SK-N-SH (cell line): ENCODE measurements at regions not wholly inside any gene's neighbourhood (a gene's known extent, or its start where the extent isn't known, plus 50 kb on each side); places are given as distances from the start of the nearest gene placed in this dataset.

Source experiments
- CTCF ChIA-PET: fragments of 300-600, 350-600 bp; formaldehyde crosslinking; extraction: SDS; loops from one replicate; lab custom pipeline; 2021; lab: Yijun Ruan, JAX
- POLR2A ChIA-PET: fragments of 350-600 bp; sonication (Branson Sonifier 250); formaldehyde crosslinking; extraction: SDS; loops from one replicate; lab custom pipeline; 2020; ENCODE audit warnings: antibody characterized with exemption, inconsistent platforms; lab: Yijun Ruan, JAX
- DNase-seq: peaks from one replicate; pipeline ENCODE4 v3.0.0; 2012
- H2AFZ ChIP-seq: fragments of 200-600 bp; sonication (generic); 2 replicates; pipeline ENCODE4 v1.8.1; 2016; ENCODE audit warnings: antibody characterized with exemption, mild to moderate bottlenecking, low read depth
- H3F3A ChIP-seq: fragments of 200-600 bp; sonication (generic); replicated peaks from 2 replicates; pipeline ENCODE3; 2016; ENCODE audit warnings: antibody characterized with exemption, mild to moderate bottlenecking; ENCODE audit not compliant: insufficient read depth
- H3K27ac ChIP-seq, 2 experiments: fragments of 200-500 bp in 1 of 2; fragments of 200-600 bp in 1 of 2; sonication (Bioruptor generic) in 1 of 2; sonication (generic), shearing (Covaris generic) in 1 of 2; 2 replicates each; pipeline versions ENCODE4 v1.5.1 to v1.6.1; 2014 to 2016; ENCODE audit warnings: low read depth in 2 of 2, inconsistent platforms in 1 of 2, low read length in 1 of 2, mild to moderate bottlenecking in 1 of 2, mixed read lengths in 1 of 2
- H3K27me3 ChIP-seq: fragments of 200-600 bp; sonication (generic), shearing (Covaris generic); 2 replicates; pipeline ENCODE4 v1.6.1; 2016; ENCODE audit warnings: mixed run types; ENCODE audit not compliant: insufficient read depth
- H3K36me3 ChIP-seq, 2 experiments: fragments of 200-500 bp in 1 of 2; fragments of 200-600 bp in 1 of 2; sonication (Bioruptor generic) in 1 of 2; sonication (generic) in 1 of 2; replicated peaks in 1 of 2; 2 replicates each; pipeline versions ENCODE3 to v1.5.1; 2014 to 2016; ENCODE audit warnings: low read length in 1 of 2, mild to moderate bottlenecking in 1 of 2; ENCODE audit not compliant: insufficient read depth in 2 of 2, control insufficient read depth in 1 of 2
- H3K4me1 ChIP-seq, 2 experiments: fragments of 200-500 bp in 1 of 2; fragments of 200-600 bp in 1 of 2; sonication (Bioruptor generic) in 1 of 2; sonication (generic), shearing (Covaris generic) in 1 of 2; 2 replicates each; pipeline versions ENCODE4 v1.5.1 to v1.6.1; 2014 to 2016; ENCODE audit warnings: low read depth in 1 of 2, low read length in 1 of 2, mixed run types in 1 of 2; ENCODE audit not compliant: insufficient read depth in 2 of 2, control insufficient read depth in 1 of 2
- H3K4me2 ChIP-seq: fragments of 200-600 bp; sonication (generic), shearing (Covaris generic); 2 replicates; pipeline ENCODE4 v1.6.1; 2017; ENCODE audit warnings: mixed run types
- H3K4me3 ChIP-seq, 2 experiments: fragments of 200-500 bp in 1 of 2; fragments of 200-600 bp in 1 of 2; sonication (Bioruptor generic) in 1 of 2; sonication (generic), shearing (Covaris generic) in 1 of 2; 2 replicates each; pipeline versions ENCODE4 v1.5.1 to v1.8.1; 2014 to 2016; ENCODE audit warnings: low read depth in 2 of 2, inconsistent platforms in 1 of 2, low read length in 1 of 2, mild to moderate bottlenecking in 1 of 2, mixed read lengths in 1 of 2, moderate library complexity in 1 of 2
- H3K79me2 ChIP-seq: fragments of 200-600 bp; sonication (generic); 2 replicates; pipeline ENCODE4 v1.8.1; 2017; ENCODE audit warnings: mild to moderate bottlenecking; ENCODE audit not compliant: insufficient read depth
- H3K9ac ChIP-seq: fragments of 200-600 bp; sonication (generic); 2 replicates; pipeline ENCODE4 v1.6.1; 2017; ENCODE audit warnings: mixed run types
- H3K9me2 ChIP-seq: fragments of 200-600 bp; sonication (generic); 2 replicates; pipeline ENCODE4 v1.6.1; 2017; ENCODE audit warnings: mixed run types
- H3K9me3 ChIP-seq: fragments of 200-600 bp; sonication (generic); 2 replicates; pipeline ENCODE4 v1.6.1; 2017; ENCODE audit warnings: mixed run types, mild to moderate bottlenecking, moderate library complexity
- H4K20me1 ChIP-seq: fragments of 200-600 bp; sonication (generic); 2 replicates; pipeline ENCODE4 v1.6.1; 2017; ENCODE audit warnings: mild to moderate bottlenecking, mixed run types; ENCODE audit not compliant: insufficient read depth
- ELF1 ChIP-seq: IDR thresholded peaks from 2 replicates; pipeline ENCODE4 v1.4.0; 2012
- EZH2phosphoT487 ChIP-seq: fragments of 200-600 bp; sonication (generic); IDR thresholded peaks from 2 replicates; pipeline ENCODE4 v1.6.1; 2017; ENCODE audit warnings: low read depth, mixed run types, mild to moderate bottlenecking, antibody characterized with exemption, moderate library complexity, borderline replicate concordance
- FOSL2 ChIP-seq: IDR thresholded peaks from 2 replicates; pipeline ENCODE4 v1.4.0; 2012; ENCODE audit warnings: low read depth, mild to moderate bottlenecking, moderate library complexity, borderline replicate concordance
- FOXM1 ChIP-seq: IDR thresholded peaks from 2 replicates; pipeline ENCODE4 v1.4.0; 2012; ENCODE audit warnings: low read depth, mild to moderate bottlenecking
- GATA2 ChIP-seq: sonication (generic); formaldehyde crosslinking; IDR thresholded peaks from 2 replicates; pipeline ENCODE4 v1.5.0; 2020; ENCODE audit warnings: mild to moderate bottlenecking, missing genetic modification reagents
- IRF3 ChIP-seq: fragments of 150-350 bp; IDR thresholded peaks from 2 replicates; pipeline ENCODE4 v1.6.1; 2016; ENCODE audit warnings: mild to moderate bottlenecking, low read depth, low read length
- JUND ChIP-seq: IDR thresholded peaks from 2 replicates; pipeline ENCODE4 v1.4.0; 2012
- MAX ChIP-seq: IDR thresholded peaks from 2 replicates; pipeline ENCODE4 v1.4.0; 2012; ENCODE audit warnings: low read depth
- MEF2A ChIP-seq: IDR thresholded peaks from 2 replicates; pipeline ENCODE4 v1.4.0; 2012; ENCODE audit warnings: low read depth, borderline replicate concordance
- NRF1 ChIP-seq: IDR thresholded peaks from 2 replicates; pipeline ENCODE4 v1.6.1; 2012; ENCODE audit warnings: low read depth, mild to moderate bottlenecking, low read length
- PBX3 ChIP-seq: IDR thresholded peaks from 2 replicates; pipeline ENCODE4; 2012
- POLR2AphosphoS5 ChIP-seq: IDR thresholded peaks from 2 replicates; pipeline ENCODE4 v1.6.1; 2012; ENCODE audit warnings: low read depth, low read length
- RAD21 ChIP-seq: IDR thresholded peaks from 2 replicates; pipeline ENCODE4 v1.6.1; 2012; ENCODE audit warnings: mild to moderate bottlenecking, low read length
- REST ChIP-seq: IDR thresholded peaks from 2 replicates; pipeline ENCODE4 v1.6.1; 2012; ENCODE audit warnings: mild to moderate bottlenecking, low read depth, low read length, moderate library complexity
- SMC3 ChIP-seq: IDR thresholded peaks from 2 replicates; pipeline ENCODE4 v1.6.1; 2012; ENCODE audit warnings: low read depth, low read length, improper control_type of control experiment
- TCF12 ChIP-seq: IDR thresholded peaks from 2 replicates; pipeline ENCODE4 v1.4.0; 2012
- USF1 ChIP-seq: IDR thresholded peaks from 2 replicates; pipeline ENCODE4 v1.4.0; 2012; ENCODE audit warnings: low read depth, borderline replicate concordance
- USF2 ChIP-seq: fragments of 150-350 bp; IDR thresholded peaks from 2 replicates; pipeline ENCODE4 v1.6.1; 2017; ENCODE audit warnings: antibody characterized with exemption, low read length, low read depth, borderline replicate concordance
- YY1 ChIP-seq: IDR thresholded peaks from 2 replicates; pipeline ENCODE4 v1.4.0; 2012; ENCODE audit warnings: low read depth, mild to moderate bottlenecking
- ZBTB33 ChIP-seq: IDR thresholded peaks from 2 replicates; pipeline ENCODE4 v1.4.0; 2012; ENCODE audit warnings: low read depth, borderline replicate concordance
- WGBS: methylation state at CpG from one replicate; pipeline ENCODE4 v1.1.6; 2017; ENCODE audit warnings: low lambda C conversion rate; 5-methylcytosine and 5-hydroxymethylcytosine counted together

GRCh38 chr15:70362350-70362749, 264.6 kb upstream of the TLE3 start:
- Histone ChIP-seq H3K27me3 (no peaks in the 10 kb centered on the region), H3F3A (no peaks in the 10 kb centered on the region), H3K79me2 (no peaks in the 10 kb centered on the region), H3K36me3 (no peaks in the 10 kb centered on the region), H3K27ac (no peak overlapping the region; a peak in 1 of 4 replicates), H3K9me3 (no peaks in the 10 kb centered on the region; the same call in 1 of the 2 replicates), H3K9ac (no peak overlapping the region), H3K4me3 (no peak overlapping the region), H4K20me1 (no peaks in the 10 kb centered on the region), H3K9me2 (no peaks in the 10 kb centered on the region), H2AFZ (no peak overlapping the region), H3K4me1 (peaks cover 0 to 19% of the 10 kb centered on the region in 2 experiments; a peak in 2 of 4 replicates), H3K4me2 (no peak overlapping the region)
- DNase-seq, result no peak
- WGBS, result 67% methylated on average over 2 of the region's 3 CpGs
- ChIA-PET POLR2A (no interaction called here), CTCF (interaction anchor here (1.0 to 1.5 kb wide), 4 partner anchors 9 to 261 kb away, joined by 3 to 4 read pairs (median 3); no protein-coding TSS in a partner anchor)
- TF ChIP-seq FOXM1, result no peak
- no peak for TF ChIP-seq TCF12
- no peak for TF ChIP-seq MAX
- TF ChIP-seq POLR2AphosphoS5, result no peak
- TF ChIP-seq GATA2 (CRISPR knock-in tag), result no peak
- no peak for TF ChIP-seq SMC3
- TF ChIP-seq EZH2phosphoT487, result no peak
- no peak for TF ChIP-seq IRF3
- TF ChIP-seq REST, result no peak
- TF ChIP-seq NRF1, result no peak
- TF ChIP-seq ZBTB33, result no peak
- TF ChIP-seq FOSL2, result no peak
- no peak for TF ChIP-seq PBX3
- no peak for TF ChIP-seq USF2
- TF ChIP-seq ELF1, result no peak
- no peak for TF ChIP-seq JUND
- TF ChIP-seq RAD21, result no peak
- TF ChIP-seq MEF2A, result no peak
- no peak for TF ChIP-seq USF1
- no peak for TF ChIP-seq YY1
